SK-N-SH treated with all-trans-retinoic acid at 6 μM for 48 hours (cell line): ENCODE measurements at regions not wholly inside any gene's neighbourhood (a gene's known extent, or its start where the extent isn't known, plus 50 kb on each side); places are given as distances from the start of the nearest gene placed in this dataset.

ENCODE experiments used
- CSRNP3 ChIP-seq: fragments of 250-450 bp; sonication (Bioruptor Pico); IDR thresholded peaks from 2 replicates; pipeline ENCODE4 v1.5.1; 2021; ENCODE audit warnings: mild to moderate bottlenecking, moderate library complexity
- TSHZ2 ChIP-seq: fragments of 250-450 bp; sonication (Bioruptor Pico); IDR thresholded peaks from 2 replicates; pipeline ENCODE4 v1.5.0; 2020; ENCODE audit warnings: mild to moderate bottlenecking, moderate library complexity
- ZNF565 ChIP-seq: fragments of 450-650 bp; formaldehyde crosslinking; conservative IDR thresholded peaks from 2 replicates; pipeline ENCODE4 v1.5.0; 2020; ENCODE audit warnings: low read depth, mild to moderate bottlenecking, moderate library complexity

- TF ChIP-seq CSRNP3 (CRISPR knock-in tag) (no peak), ZNF565 (no peak), TSHZ2 (no peak)
Measured at GRCh38 chr4:62512271-62512670, 1312.1 kb downstream of the ADGRL3 start.
